H1 (cell line): ENCODE measurements at regions not wholly inside any gene's neighbourhood (a gene's known extent, or its start where the extent isn't known, plus 50 kb on each side); places are given as distances from the start of the nearest gene placed in this dataset.

Experiments
- CEBPB ChIP-seq: IDR thresholded peaks from 2 replicates; pipeline ENCODE4 v1.6.1; 2012; ENCODE audit warnings: low read depth, low read length
- CHD1 ChIP-seq: IDR thresholded peaks from 2 replicates; pipeline ENCODE4 v1.6.1; 2012; ENCODE audit warnings: low read depth, low read length, improper control_type of control experiment
- TAF1 ChIP-seq: IDR thresholded peaks from 2 replicates; pipeline ENCODE4 v1.6.1; 2011; ENCODE audit warnings: mild to moderate bottlenecking, low read depth, low read length
- TF ChIP-seq, protein P1 (sequence below): fragments of 300-600 bp; sonication (generic); IDR thresholded peaks from 2 replicates; pipeline ENCODE4 v1.7.1; 2012; ENCODE audit warnings: low read length, moderate library complexity, mild to moderate bottlenecking, inconsistent platforms; ENCODE audit not compliant: insufficient replicate concordance

DNA sequence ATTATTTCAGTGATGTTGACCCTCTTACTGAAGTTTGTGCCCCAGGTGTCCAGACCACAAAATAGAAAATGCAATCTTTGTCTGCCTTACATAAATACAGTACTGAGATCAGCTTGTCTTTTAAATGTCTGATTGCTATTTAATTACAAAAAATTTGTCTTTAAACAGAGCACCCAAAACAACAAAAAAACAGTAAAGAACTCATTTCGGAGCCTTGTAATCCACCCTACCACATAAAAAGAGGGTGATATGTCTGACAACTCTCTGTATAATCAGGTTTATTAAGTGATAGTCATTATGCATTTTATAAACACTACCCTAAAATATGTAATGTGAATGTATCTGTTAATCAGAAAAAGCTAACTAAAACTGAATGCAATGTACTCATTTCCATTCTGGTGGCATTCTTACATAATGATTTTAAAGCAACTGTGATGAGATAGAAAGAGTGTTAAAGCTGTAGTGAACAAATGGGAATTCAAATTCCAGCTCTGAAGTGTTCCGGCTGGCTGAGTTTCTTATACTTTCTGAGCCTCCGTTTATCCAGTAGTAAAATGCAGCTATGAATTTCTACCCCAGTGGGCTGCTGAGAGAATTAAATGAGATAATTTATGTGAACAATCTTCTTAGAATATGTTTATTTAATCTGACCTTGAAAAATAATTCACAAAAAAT lies 486.6 kb downstream of the USP25 start (continued):
- TF ChIP-seq, protein P1, sequence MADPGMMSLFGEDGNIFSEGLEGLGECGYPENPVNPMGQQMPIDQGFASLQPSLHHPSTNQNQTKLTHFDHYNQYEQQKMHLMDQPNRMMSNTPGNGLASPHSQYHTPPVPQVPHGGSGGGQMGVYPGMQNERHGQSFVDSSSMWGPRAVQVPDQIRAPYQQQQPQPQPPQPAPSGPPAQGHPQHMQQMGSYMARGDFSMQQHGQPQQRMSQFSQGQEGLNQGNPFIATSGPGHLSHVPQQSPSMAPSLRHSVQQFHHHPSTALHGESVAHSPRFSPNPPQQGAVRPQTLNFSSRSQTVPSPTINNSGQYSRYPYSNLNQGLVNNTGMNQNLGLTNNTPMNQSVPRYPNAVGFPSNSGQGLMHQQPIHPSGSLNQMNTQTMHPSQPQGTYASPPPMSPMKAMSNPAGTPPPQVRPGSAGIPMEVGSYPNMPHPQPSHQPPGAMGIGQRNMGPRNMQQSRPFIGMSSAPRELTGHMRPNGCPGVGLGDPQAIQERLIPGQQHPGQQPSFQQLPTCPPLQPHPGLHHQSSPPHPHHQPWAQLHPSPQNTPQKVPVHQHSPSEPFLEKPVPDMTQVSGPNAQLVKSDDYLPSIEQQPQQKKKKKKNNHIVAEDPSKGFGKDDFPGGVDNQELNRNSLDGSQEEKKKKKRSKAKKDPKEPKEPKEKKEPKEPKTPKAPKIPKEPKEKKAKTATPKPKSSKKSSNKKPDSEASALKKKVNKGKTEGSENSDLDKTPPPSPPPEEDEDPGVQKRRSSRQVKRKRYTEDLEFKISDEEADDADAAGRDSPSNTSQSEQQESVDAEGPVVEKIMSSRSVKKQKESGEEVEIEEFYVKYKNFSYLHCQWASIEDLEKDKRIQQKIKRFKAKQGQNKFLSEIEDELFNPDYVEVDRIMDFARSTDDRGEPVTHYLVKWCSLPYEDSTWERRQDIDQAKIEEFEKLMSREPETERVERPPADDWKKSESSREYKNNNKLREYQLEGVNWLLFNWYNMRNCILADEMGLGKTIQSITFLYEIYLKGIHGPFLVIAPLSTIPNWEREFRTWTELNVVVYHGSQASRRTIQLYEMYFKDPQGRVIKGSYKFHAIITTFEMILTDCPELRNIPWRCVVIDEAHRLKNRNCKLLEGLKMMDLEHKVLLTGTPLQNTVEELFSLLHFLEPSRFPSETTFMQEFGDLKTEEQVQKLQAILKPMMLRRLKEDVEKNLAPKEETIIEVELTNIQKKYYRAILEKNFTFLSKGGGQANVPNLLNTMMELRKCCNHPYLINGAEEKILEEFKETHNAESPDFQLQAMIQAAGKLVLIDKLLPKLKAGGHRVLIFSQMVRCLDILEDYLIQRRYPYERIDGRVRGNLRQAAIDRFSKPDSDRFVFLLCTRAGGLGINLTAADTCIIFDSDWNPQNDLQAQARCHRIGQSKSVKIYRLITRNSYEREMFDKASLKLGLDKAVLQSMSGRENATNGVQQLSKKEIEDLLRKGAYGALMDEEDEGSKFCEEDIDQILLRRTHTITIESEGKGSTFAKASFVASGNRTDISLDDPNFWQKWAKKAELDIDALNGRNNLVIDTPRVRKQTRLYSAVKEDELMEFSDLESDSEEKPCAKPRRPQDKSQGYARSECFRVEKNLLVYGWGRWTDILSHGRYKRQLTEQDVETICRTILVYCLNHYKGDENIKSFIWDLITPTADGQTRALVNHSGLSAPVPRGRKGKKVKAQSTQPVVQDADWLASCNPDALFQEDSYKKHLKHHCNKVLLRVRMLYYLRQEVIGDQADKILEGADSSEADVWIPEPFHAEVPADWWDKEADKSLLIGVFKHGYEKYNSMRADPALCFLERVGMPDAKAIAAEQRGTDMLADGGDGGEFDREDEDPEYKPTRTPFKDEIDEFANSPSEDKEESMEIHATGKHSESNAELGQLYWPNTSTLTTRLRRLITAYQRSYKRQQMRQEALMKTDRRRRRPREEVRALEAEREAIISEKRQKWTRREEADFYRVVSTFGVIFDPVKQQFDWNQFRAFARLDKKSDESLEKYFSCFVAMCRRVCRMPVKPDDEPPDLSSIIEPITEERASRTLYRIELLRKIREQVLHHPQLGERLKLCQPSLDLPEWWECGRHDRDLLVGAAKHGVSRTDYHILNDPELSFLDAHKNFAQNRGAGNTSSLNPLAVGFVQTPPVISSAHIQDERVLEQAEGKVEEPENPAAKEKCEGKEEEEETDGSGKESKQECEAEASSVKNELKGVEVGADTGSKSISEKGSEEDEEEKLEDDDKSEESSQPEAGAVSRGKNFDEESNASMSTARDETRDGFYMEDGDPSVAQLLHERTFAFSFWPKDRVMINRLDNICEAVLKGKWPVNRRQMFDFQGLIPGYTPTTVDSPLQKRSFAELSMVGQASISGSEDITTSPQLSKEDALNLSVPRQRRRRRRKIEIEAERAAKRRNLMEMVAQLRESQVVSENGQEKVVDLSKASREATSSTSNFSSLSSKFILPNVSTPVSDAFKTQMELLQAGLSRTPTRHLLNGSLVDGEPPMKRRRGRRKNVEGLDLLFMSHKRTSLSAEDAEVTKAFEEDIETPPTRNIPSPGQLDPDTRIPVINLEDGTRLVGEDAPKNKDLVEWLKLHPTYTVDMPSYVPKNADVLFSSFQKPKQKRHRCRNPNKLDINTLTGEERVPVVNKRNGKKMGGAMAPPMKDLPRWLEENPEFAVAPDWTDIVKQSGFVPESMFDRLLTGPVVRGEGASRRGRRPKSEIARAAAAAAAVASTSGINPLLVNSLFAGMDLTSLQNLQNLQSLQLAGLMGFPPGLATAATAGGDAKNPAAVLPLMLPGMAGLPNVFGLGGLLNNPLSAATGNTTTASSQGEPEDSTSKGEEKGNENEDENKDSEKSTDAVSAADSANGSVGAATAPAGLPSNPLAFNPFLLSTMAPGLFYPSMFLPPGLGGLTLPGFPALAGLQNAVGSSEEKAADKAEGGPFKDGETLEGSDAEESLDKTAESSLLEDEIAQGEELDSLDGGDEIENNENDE, result no peak
- TF ChIP-seq CEBPB (no peak), CHD1 (no peak), TAF1 (no peak)
